Mammary epithelial cell (primary cell): ENCODE measurements at regions not wholly inside any gene's neighbourhood (a gene's known extent, or its start where the extent isn't known, plus 50 kb on each side); places are given as distances from the start of the nearest gene placed in this dataset.

ENCODE experiments used
- CTCF ChIP-seq, 2 donors: IDR thresholded peaks in 1 of 2; conservative IDR thresholded peaks in 1 of 2; 2 replicates each; pipeline ENCODE4 v1.5.1; 2011 to 2012; ENCODE audit warnings: inconsistent platforms in 2 of 2, low read length in 2 of 2, mild to moderate bottlenecking in 2 of 2, control low read depth in 1 of 2, low read depth in 1 of 2; ENCODE audit not compliant: insufficient read depth in 1 of 2; ENCODE audit errors: extremely low read depth in 1 of 2
- EZH2 ChIP-seq: IDR thresholded peaks from 2 replicates; pipeline ENCODE4 v1.6.1; 2012; ENCODE audit warnings: low read length, inconsistent platforms, borderline replicate concordance

GRCh38 chr9:71624728-71625127 is 143.6 kb downstream of the CEMIP2 start:
- TF ChIP-seq CTCF (conservative IDR thresholded peaks at IDR 0.05 in 1 of 2, IDR thresholded peaks at IDR 0.05 in 1 of 2; ENCODE audit: extremely low read depth in 1 of 2, insufficient read depth in 1 of 2, low read depth in 1 of 2, low read length in 2 of 2), result no peak
- no peak for TF ChIP-seq EZH2
